Cardiac septum (tissue), 1 donor: ENCODE measurements at regions not wholly inside any gene's neighbourhood (a gene's known extent, or its start where the extent isn't known, plus 50 kb on each side); places are given as distances from the start of the nearest gene placed in this dataset.

ENCODE experiments used
- DNase-seq: peaks from one replicate; pipeline ENCODE4 v3.0.0-alpha.2; 2020; ENCODE audit warnings: low spot score
- intact Hi-C: fragments of 100-400 bp; cut with DNase I; formaldehyde crosslinking; loops from one replicate; pipeline ENCODE4 v1.14.0; 2022
- donor health status: DM: no; HTN: no; CAD: no.

- DNase-seq: no peak
- intact Hi-C loops: no loop called here
Observed at GRCh38 chr10:30793093-30793492, 163.5 kb upstream of the LYZL2 start.

GRCh38 chr10:30792025-30792424, 162.5 kb upstream of the LYZL2 start:
- intact Hi-C loops: no loop called here
- DNase-seq: no peak

GRCh38 chr10:30791197-30791611, 161.7 kb upstream of the LYZL2 start:
- no peak for DNase-seq
- intact Hi-C loops: no loop called here

- DNase-seq: no peak
- intact Hi-C loops: loop anchor here (5.0 kb wide), 3 partner anchors 67 to 362 kb away; no protein-coding TSS in a partner anchor
Observed at GRCh38 chr10:30789806-30790205, 160.3 kb upstream of the LYZL2 start.

GRCh38 chr10:30788307-30788706, 158.8 kb upstream of the LYZL2 start:
- no peak for DNase-seq
- intact Hi-C loops: loop anchor here (5.0 kb wide), 3 partner anchors 69 to 364 kb away; no protein-coding TSS in a partner anchor

- DNase-seq: no peak
- intact Hi-C loops: loop anchor here (5.0 kb wide), 3 partner anchors 70 to 365 kb away; no protein-coding TSS in a partner anchor
Observed at GRCh38 chr10:30786906-30787305, 157.4 kb upstream of the LYZL2 start.

GRCh38 chr10:30786131-30786530, 156.6 kb upstream of the LYZL2 start:
- intact Hi-C loops: loop anchor here (5.0 kb wide), 3 partner anchors 71 to 366 kb away; no protein-coding TSS in a partner anchor
- DNase-seq: no peak

- intact Hi-C loops: loop anchor here (1.0 to 5.0 kb wide), 8 partner anchors 72 to 1024 kb away; partner anchors contain the start of genes ZEB1 and ZNF438
Observed at GRCh38 chr10:30784897-30785605, 155.5 kb upstream of the LYZL2 start.

GRCh38 chr10:30784524-30784896, 155.0 kb upstream of the LYZL2 start:
- DNase-seq: no peak
- intact Hi-C loops: loop anchor here (2.0 to 5.0 kb wide), 4 partner anchors 534 to 1024 kb away; partner anchors contain the start of gene ZEB1

More at GRCh38 chr10:30784897-30785605, 155.5 kb upstream of the LYZL2 start:
- DNase-seq: peak; percentile 85

- intact Hi-C loops: loop anchor here (2.0 to 5.0 kb wide), 4 partner anchors 535 to 1025 kb away; partner anchors contain the start of gene ZEB1
- peak; percentile 95 for DNase-seq
Observed at GRCh38 chr10:30783939-30784501, 154.5 kb upstream of the LYZL2 start.

GRCh38 chr10:30782537-30783461, 153.2 kb upstream of the LYZL2 start:
- intact Hi-C loops: loop anchor here (5.0 kb wide), 1 partner anchor 915 kb away; no protein-coding TSS in a partner anchor
- DNase-seq: no peak

- intact Hi-C loops: loop anchor here (5.0 kb wide), 1 partner anchor 915 kb away; no protein-coding TSS in a partner anchor
- DNase-seq: no peak
Observed at GRCh38 chr10:30782157-30782536, 152.6 kb upstream of the LYZL2 start.

GRCh38 chr10:30781670-30782121, 152.1 kb upstream of the LYZL2 start:
- no peak for DNase-seq
- intact Hi-C loops: loop anchor here (5.0 kb wide), 1 partner anchor 916 kb away; no protein-coding TSS in a partner anchor

- intact Hi-C loops: no loop called here
- DNase-seq: no peak
Observed at GRCh38 chr10:30778769-30779168, 149.2 kb upstream of the LYZL2 start.

- intact Hi-C loops: no loop called here
- DNase-seq: no peak
Observed at GRCh38 chr10:30775779-30776591, 146.4 kb upstream of the LYZL2 start.

- DNase-seq: no peak
- intact Hi-C loops: no loop called here
Observed at GRCh38 chr10:30774261-30774660, 144.7 kb upstream of the LYZL2 start.

- intact Hi-C loops: no loop called here
Observed at GRCh38 chr10:30773501-30773900, 143.9 kb upstream of the LYZL2 start.

GRCh38 chr10:30770816-30771215, 141.3 kb upstream of the LYZL2 start:
- intact Hi-C loops: no loop called here

More at GRCh38 chr10:30773501-30773900, 143.9 kb upstream of the LYZL2 start:
- DNase-seq: no peak

GRCh38 chr10:30770229-30770628, 140.7 kb upstream of the LYZL2 start:
- intact Hi-C loops: no loop called here
- DNase-seq: no peak

More at GRCh38 chr10:30770816-30771215, 141.3 kb upstream of the LYZL2 start:
- DNase-seq: no peak
